Fibroblast of skin of back (primary cell): ENCODE measurements at regions not wholly inside any gene's neighbourhood (a gene's known extent, or its start where the extent isn't known, plus 50 kb on each side); places are given as distances from the start of the nearest gene placed in this dataset.

ENCODE experiments used
- DNase-seq: peaks from one replicate; pipeline ENCODE4 v3.0.0-alpha.2; 2013

DNA sequence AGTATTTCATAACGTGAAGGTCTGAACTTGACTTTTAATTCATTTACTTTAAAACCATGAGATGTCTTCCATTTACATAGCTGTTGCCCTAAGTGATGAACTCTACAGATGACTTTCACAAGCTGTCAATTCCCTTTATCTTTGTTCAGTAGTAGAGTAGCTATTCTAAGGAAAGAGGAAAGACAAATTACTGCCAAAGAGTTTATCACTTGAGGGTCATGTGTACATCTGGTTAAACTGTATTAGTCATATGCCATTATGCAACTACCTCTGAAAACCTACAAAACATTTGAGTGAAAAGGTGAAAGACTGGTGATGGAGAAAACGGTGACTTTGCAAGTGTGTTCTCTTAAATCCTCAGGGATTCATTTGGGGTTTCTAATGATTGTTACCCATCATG is 763.9 kb downstream of the TMEM182 start:
- DNase-seq = no peak

DNA sequence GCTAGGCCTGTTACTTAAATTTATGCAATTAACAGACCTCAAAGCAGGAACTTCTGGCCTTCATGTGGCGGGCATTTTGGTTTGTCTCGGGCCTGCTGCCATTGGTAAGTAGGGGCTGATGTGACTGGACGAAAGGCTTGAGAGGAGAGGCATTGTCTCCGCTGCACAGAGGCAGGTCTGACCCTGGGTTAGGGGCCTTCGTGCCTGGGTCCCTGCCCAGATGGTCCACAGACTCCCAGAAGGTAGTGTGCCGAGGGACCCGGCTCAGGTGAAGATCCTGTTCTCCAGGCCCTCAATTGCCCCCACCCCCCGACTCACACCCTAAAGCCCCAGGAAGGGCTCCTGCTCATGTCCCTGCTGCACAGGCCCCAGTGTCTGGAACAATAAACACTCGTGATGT is 764.9 kb downstream of the TMEM182 start:
- no peak for DNase-seq

DNA sequence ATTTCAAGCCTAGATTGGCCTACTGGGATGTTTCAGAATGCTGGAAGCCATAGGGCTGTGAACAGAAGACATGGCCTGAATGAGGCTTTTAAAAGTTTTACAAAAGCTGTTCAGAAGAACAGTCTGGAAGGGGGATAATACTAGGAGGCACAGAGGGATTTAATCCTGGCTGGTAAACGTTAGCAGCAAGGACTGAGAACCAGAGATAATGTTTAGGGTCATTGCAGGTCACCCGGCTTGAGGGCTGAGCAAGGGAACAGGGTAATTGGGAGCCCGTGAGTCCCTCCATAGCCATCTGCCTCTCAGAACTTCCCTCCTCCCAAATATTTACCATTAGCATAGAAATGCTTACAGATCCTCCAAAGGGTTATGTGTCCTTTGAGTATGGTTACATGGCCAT is 765.4 kb downstream of the TMEM182 start:
- DNase-seq = no peak

DNA sequence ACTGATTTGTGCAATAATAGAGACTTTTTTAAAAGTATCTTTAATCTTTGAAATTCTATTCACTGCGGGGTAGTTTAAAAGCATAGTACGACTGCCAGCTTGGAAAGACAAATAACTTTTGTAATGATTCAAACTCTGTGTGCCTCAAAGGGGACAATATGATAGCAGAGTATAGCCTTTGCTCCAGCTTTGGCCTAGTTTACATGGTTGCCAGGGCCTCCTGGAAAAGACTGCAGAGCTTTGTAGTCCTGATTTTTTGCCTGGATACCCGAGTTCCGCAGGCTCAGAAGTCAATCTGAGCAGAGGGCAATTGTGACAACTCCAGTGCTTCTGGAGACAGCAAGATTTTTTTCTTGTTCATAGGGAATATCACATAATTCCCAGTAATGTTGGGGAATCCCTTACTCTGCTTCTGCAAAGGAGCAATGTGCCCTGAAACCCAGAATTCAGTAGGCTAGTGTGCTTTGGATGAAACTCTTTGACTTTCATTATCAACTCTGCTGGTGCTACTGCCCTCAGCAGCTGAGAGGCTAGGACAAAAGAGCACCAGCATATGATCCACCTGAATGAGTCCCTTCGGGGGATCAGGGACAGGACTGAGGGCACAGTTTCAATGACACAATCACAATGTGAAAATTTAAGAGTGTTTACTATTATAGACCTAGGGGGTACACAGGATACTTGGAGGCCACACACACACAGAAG is 768.1 kb downstream of the TMEM182 start:
- no peak for DNase-seq

DNA sequence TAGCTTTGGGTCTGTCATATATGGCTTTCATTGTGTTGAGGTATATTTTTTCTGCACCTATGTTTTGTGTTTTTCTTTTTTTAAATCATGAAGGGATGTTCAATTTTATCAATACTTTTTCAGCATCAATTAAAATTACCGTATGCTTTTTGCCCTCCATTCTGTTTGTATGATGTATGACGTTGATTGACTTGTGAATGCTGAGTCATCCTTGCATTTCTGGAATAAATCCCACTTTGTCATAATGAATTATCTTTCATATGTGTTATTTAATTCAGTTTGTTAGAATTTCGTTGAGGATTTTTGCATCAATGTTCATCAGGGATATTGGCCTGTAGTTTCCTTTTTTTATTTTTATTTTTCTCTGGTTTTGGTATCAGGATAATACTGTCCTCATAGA is 790.9 kb downstream of the TMEM182 start:
- DNase-seq = no peak

DNA sequence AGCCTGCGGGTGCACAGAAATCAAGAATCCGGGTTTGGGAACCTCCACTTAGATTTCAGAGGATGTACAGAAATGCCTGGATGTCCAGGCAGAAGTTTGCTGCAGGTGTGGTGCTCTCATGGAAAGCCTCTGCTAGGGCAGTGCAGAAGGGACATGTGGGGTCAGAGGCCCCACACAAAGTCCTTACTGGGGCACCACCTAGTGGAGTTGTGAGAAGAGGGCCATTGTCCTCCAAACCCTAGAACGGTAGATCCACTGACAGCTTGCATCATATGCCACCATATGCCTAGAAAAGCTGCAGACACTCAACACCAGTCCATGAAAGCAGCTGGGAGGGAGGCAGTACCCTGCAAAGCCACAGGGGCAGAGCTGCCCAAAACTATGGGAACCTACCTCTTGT is 833.0 kb downstream of the TMEM182 start:
- DNase-seq = no peak

DNA sequence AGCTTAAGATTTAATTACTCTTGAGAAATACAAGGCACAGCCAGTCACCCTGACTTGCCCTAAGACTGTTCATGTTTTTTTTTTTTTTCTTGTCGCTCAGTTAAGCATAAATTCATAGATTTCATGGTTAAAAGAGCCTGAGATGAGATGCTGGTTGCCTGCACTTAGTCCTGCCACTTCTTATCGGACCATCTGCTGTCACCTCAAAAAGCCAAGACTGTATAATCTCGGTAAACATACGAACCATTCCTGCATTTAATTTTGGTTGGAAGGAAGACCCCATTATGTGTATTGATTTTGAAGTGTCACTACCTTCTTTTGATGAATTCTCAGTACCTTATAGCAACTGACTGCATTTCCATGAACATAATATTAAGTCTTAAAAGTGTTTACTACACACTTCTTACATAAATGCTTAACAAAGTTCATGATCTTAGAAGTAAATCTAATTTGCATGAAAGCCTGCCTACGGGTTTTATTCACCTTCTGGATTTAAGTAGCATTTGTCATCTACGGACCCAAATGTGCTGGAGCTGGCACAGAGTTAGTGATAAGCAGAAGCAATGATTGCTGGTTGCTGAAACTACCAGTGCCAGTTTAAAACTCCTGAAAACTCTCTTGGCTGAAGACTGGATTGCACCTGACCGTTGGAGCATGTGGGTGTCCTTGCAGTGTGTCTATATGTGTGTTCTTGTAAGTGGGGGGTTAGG is 843.4 kb downstream of the TMEM182 start:
- no peak for DNase-seq

DNA sequence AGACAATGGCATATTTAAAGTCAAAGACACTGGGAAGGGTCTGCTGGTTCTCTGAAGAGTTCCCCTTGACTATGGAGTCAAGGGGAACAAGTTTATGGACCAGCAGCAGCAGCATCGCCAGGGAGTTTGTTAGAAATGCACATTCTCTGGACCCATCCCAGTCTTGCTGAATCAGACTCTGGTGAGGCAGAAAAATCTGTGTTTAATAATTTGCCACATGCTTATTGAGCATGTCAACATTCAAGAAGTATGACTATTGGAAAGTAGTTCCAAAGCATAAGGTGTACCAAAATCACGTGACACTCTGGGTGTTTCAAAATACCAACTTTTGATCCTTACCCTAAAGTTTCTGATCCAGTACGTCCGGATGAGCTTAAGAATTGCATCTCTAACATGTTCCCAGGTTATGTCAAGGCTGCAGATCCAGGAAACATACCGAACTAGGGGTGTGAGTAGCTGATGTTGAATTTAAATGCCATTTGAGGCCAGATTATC is 853.8 kb downstream of the TMEM182 start:
- no peak for DNase-seq

DNA sequence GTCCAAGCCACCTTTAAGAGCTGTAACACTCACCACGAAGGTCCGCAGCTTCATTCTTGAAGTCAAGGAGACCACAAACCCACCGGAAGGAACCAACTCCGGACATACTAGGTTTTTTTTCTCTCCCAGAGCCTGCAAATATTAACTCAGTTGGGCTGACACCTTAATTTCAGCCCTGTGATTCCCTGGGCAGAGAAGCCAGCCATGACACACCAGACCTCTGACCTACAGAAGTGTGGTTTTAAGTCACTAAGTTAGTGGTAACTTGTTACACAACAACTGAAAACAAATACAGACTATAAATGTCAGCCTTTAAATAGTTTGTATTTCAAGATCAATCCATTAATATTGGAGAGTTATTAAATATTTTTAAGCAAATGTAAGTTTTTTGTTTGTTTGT is 855.1 kb downstream of the TMEM182 start:
- DNase-seq = no peak

DNA sequence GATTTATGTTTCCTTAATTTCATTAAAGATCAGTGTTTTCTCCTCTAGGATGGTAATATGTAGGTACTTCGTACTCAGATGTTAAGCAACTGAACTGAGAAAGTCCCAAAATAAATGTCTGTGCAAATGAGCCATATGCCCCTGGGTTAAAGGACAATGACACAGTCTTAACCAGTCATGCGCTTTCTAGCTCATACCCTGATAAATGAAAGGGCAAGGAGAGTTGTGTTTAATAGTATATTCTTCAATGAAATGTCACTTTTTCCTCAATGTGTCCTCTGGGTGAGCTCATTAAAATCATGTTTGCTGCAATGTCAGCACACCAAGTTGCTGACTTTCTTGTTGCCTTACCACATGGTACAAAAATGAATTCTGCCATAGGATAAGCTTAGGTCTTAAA is 856.3 kb downstream of the TMEM182 start:
- no peak for DNase-seq

DNA sequence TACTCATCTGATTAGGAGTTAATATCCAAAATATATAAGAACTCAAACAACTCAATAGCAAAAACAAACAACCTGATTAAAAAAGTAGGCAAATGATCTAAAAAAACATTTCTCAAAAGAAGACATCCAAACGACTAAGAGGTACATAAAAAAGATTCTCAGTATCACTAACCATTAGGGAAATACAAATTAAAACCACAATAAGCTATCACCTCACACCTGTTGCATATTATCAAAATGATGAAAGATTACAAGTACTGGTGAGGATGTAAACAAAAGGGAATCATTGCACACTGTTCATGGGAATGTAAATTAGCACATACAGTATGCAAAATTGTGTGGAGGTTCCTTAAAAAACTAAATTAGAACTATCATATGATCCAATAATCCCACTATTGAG is 865.5 kb downstream of the TMEM182 start:
- DNase-seq = no peak

DNA sequence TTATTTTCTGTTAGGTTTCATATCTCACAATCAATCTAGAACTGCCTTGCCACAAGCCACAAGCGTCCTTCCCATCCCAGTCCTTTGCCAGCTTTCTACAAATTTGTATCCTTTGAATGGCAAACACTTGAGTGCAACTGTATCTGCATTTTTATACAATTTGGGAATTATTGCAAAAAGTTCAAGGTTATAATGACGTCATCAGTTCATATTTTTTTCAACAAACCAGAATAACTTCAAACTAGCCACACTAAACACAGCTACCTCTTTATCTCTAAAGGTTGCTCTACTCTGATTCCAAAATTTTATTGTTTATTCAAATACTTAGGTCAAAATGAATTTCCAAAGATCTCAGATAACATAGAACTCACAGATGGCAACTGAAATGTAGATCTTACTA is 877.1 kb downstream of the TMEM182 start:
- DNase-seq = no peak

DNA sequence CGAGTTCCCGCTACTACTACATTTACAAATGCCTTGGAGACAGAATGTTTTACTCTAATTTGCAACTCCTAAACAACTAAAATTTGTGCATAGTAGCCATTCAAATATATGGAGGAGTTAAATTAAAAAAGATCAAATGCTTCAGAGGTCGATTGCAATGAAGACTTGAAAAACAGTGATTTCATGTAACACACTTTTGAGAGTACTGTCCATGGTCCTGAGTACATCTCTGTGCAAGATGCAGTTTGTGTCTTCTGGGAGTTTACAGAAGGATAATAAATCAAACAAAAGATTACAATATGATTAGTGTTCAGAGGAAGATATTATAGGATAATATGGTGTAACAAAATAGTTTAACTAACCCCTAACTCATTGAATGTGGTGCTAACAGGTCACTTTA is 894.7 kb downstream of the TMEM182 start:
- no peak for DNase-seq

DNA sequence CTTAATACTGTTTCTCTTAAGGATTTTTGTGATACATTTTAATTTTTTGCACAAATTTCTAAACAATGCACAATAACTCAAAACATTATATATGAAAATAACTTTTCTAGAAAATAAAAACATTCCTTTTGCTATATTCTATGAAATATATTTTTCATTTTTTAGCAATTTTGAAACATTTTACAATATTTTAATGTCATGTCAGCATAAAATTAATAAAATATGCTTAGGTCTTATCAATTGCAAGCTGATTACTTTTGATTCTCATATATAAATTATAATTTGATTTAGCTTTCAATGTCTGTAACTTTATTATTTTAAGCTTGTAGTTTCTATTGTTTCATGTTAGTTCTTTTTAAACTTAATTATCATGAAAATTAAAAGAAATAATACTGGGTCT is 898.7 kb downstream of the TMEM182 start:
- no peak for DNase-seq

DNA sequence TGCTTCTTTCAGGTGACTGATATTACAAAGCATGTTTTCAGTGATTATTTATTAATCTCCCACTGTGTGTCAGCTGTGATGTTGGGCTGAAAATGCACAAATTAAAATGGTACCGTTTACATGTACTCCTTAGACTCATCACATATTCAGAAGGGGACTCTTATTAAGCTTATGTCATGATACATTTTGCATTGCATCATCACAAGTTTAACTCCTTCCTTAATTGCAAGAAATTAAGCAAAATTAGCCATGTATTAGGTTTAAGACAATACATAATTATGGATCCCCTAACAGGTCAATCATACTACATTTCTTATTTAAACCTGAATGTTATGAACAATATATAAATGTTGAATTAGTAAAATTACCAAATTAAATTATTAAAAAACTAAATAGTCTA is 899.1 kb downstream of the TMEM182 start:
- DNase-seq = no peak

DNA sequence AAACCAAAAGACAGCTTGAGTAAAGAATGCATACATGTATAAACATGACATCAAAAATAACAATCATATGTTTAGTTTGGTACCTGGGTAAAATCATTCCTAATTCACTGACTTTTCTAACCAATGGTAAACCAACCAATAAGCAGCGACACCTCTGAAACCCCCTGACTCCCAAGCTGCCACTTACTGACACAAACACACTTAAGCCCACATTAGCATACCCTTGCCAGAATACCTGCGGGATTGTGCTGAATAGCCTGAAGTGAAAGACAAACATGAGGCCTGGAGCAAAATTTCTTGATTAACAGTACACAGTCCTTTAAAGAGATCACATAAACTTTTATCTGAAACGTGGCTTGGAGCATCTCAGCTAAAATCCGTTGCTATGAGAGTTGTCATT is 902.9 kb downstream of the TMEM182 start:
- DNase-seq = no peak

DNA sequence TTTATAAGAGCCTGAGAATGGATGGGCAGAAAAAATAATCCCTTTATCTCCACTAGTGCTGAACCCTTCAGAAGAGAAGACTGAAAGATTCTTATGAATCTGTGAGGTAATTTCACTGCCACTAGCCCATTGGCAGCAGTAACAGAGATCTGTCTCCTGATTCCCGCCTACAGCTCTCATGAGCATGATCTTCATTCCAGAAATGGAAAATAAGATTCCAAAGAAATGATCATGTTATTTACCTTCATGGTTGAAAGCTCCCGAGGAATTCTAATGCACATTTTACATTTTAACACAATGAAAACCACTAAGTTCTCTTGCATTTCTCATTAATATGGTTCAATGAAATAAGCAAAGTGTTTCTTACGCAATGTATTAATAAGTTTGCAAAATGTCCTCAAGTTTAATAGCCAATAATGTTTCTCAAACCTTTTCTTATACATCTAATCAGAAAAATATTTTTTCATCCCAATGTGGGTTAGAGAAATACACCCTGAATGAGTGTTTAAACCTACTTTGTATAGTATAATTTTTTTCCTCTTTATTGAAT is 905.6 kb downstream of the TMEM182 start:
- DNase-seq = no peak

DNA sequence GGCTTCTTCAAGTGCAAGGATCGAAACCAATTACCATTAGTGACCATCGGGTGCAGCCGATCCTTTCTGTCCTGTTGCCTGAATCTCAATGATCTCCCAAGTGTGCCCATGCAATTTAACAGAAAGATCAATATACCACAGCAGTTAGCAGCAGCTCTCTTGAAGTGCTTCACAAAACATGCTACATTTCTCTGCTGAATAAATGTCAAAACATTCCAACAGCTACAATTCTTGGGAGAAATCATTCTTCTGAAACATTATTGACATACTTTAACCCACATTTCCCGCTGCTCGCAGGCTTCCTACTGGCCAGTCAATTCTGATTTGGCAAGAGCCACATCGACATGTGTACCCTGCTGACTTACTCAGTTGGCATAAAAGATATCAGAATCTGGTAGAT is 907.7 kb downstream of the TMEM182 start:
- no peak for DNase-seq
